AG09309 (cell line): ENCODE measurements at regions not wholly inside any gene's neighbourhood (a gene's known extent, or its start where the extent isn't known, plus 50 kb on each side); places are given as distances from the start of the nearest gene placed in this dataset.

ENCODE experiments used
- DNase-seq: peaks from one replicate; pipeline ENCODE4 v3.0.0-alpha.2; 2010; ENCODE audit warnings: low read depth
- H3K4me3 ChIP-seq: 2 replicates; pipeline ENCODE4 v1.5.1; 2011; ENCODE audit warnings: mild to moderate bottlenecking, low read depth, low read length, moderate library complexity; ENCODE audit not compliant: control insufficient read depth
- CTCF ChIP-seq: IDR thresholded peaks from 2 replicates; pipeline ENCODE4 v1.5.1; 2011; ENCODE audit warnings: mild to moderate bottlenecking, low read depth, low read length, inconsistent platforms; ENCODE audit not compliant: insufficient read depth, control insufficient read depth; ENCODE audit errors: missing control alignments

- no peak overlapping the region for H3K4me3 ChIP-seq
- no peak for DNase-seq
- TF ChIP-seq CTCF, result no peak
Observed at GRCh38 chr10:109173121-109173520, 750.2 kb downstream of the XPNPEP1 start.

- DNase-seq, result no peak
- H3K4me3 ChIP-seq, result no peak overlapping the region
- TF ChIP-seq CTCF, result no peak
Observed at GRCh38 chr10:109166935-109167334, 756.4 kb downstream of the XPNPEP1 start.

GRCh38 chr10:109159351-109159750, 764.0 kb downstream of the XPNPEP1 start:
- no peak for TF ChIP-seq CTCF
- no peak for DNase-seq
- no peak overlapping the region for H3K4me3 ChIP-seq

GRCh38 chr10:109156396-109156795, 766.9 kb downstream of the XPNPEP1 start:
- TF ChIP-seq CTCF, result no peak
- no peak overlapping the region for H3K4me3 ChIP-seq
- no peak for DNase-seq

- H3K4me3 ChIP-seq, result no peak overlapping the region
- no peak for TF ChIP-seq CTCF
- DNase-seq, result no peak
Observed at GRCh38 chr10:109149666-109150350, 773.5 kb downstream of the XPNPEP1 start.

- H3K4me3 ChIP-seq, result no peak overlapping the region
- DNase-seq, result no peak
- no peak for TF ChIP-seq CTCF
Observed at GRCh38 chr10:109127363-109127762, 795.9 kb downstream of the XPNPEP1 start.
